Iris pigment epithelial cell (primary cell): ENCODE measurements at regions not wholly inside any gene's neighbourhood (a gene's known extent, or its start where the extent isn't known, plus 50 kb on each side); places are given as distances from the start of the nearest gene placed in this dataset.
"Not testable (repeated sequence)": the region's sequence is repeated elsewhere in the genome, so short reads cannot be mapped to it uniquely, and the experiment has no call there.

Experiments used
- DNase-seq: peaks from one replicate; pipeline ENCODE4 v3.0.0-alpha.2; 2011; ENCODE audit warnings: low read depth

GRCh38 chr7:25069900-25070443, 55.1 kb downstream of the CYCS start:
- DNase-seq: peak; percentile 73

GRCh38 chr7:25068502-25069213, 56.4 kb downstream of the CYCS start:
- no peak for DNase-seq

GRCh38 chr7:25067726-25068501, 57.1 kb downstream of the CYCS start:
- DNase-seq: no peak

GRCh38 chr7:25066253-25066652, 58.8 kb downstream of the CYCS start:
- no peak for DNase-seq

GRCh38 chr7:25062380-25062779, 62.7 kb downstream of the CYCS start:
- no peak for DNase-seq

- no peak for DNase-seq
Observed at GRCh38 chr7:25060487-25061055, 64.5 kb downstream of the CYCS start.

GRCh38 chr7:25059576-25059975, 65.5 kb downstream of the CYCS start:
- no peak for DNase-seq

GRCh38 chr7:25056368-25056767, 68.7 kb downstream of the CYCS start:
- no peak for DNase-seq

GRCh38 chr7:25055520-25056220, 69.4 kb downstream of the CYCS start:
- no peak for DNase-seq

GRCh38 chr7:25054819-25055519, 70.1 kb downstream of the CYCS start:
- DNase-seq: no peak

- no peak for DNase-seq
Observed at GRCh38 chr7:25050223-25050622, 70.2 kb upstream of the OSBPL3 start.

GRCh38 chr7:25048444-25048834, 68.5 kb upstream of the OSBPL3 start:
- no peak for DNase-seq

GRCh38 chr7:25047571-25048443, 67.8 kb upstream of the OSBPL3 start:
- DNase-seq: not testable (repeated sequence)

GRCh38 chr7:25037325-25037724, 57.3 kb upstream of the OSBPL3 start:
- DNase-seq: peak; percentile 38

GRCh38 chr7:25035274-25035673, 55.3 kb upstream of the OSBPL3 start:
- no peak for DNase-seq

- DNase-seq: no peak
Observed at GRCh38 chr7:25034136-25034535, 54.2 kb upstream of the OSBPL3 start.

- DNase-seq: no peak
Observed at GRCh38 chr7:25032774-25033743, 53.1 kb upstream of the OSBPL3 start.

- no peak for DNase-seq
Observed at GRCh38 chr7:25031432-25031831, 51.5 kb upstream of the OSBPL3 start.

- no peak for DNase-seq
Observed at GRCh38 chr7:25031007-25031406, 51.0 kb upstream of the OSBPL3 start.
